ENCODE measurements at regions not wholly inside any gene's neighbourhood (a gene's known extent, or its start where the extent isn't known, plus 50 kb on each side); places are given as distances from the start of the nearest gene placed in this dataset.

- in situ Hi-C loops (cut with MboI; ENCODE audit: low sequenced_read_pairs) = no loop called here
Observed at GRCh38 chr4:112979881-112980421, 69.5 kb upstream of the ANK2 start.

DNA sequence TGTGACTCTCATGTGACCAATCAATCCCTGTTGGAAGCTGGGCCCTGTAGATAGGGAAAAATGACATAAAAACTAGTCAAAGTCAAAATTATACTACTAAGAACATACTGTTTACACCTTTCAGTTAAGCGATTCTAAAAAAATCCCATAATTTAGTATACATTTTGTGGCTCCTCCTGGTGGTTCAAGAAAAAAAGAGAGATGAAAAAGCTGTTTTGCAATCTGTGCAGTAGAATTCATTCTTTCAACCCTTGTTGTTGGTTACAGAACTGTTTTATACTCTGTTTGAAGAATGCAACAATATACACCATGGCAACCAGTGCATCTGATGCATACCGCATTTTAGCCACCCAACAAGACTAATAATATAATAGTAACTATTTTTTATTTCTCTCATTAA is 66.8 kb upstream of the ANK2 start:
- in situ Hi-C loops (cut with MboI; ENCODE audit: low sequenced_read_pairs) = no loop called here

- in situ Hi-C loops (cut with MboI; ENCODE audit: low sequenced_read_pairs) = no loop called here
Observed at GRCh38 chr4:112994732-112995464, 54.6 kb upstream of the ANK2 start.

Measured in HL-60/S4 treated with phorbol 12-myristate 13-acetate at 8.2 ng/mL for 4 days and 3 days (cell line).